Globus pallidus (tissue), 1 donor: ENCODE measurements at regions not wholly inside any gene's neighbourhood (a gene's known extent, or its start where the extent isn't known, plus 50 kb on each side); places are given as distances from the start of the nearest gene placed in this dataset.
"Not testable (repeated sequence)": the region's sequence is repeated elsewhere in the genome, so short reads cannot be mapped to it uniquely, and the experiment has no call there.

Experiments
- DNase-seq: peaks from one replicate; pipeline ENCODE4 v3.0.0-alpha.2; 2015; ENCODE audit warnings: low spot score

GRCh38 chr6:26175033-26175427 lies 87.8 kb downstream of the HFE start:
- DNase-seq: no peak

GRCh38 chr6:26175428-26176181 lies 88.4 kb downstream of the HFE start:
- DNase-seq: peak; percentile 61

GRCh38 chr6:26179675-26180074 lies 92.4 kb downstream of the HFE start:
- DNase-seq: no peak

GRCh38 chr6:26180346-26180745 lies 93.1 kb downstream of the HFE start:
- no peak for DNase-seq

GRCh38 chr6:26183237-26183580 lies 96.0 kb downstream of the HFE start:
- DNase-seq: no peak

GRCh38 chr6:26183581-26184366 lies 96.5 kb downstream of the HFE start:
- peak; percentile 90 for DNase-seq

GRCh38 chr6:26184367-26184891 lies 97.2 kb downstream of the HFE start:
- no peak for DNase-seq

GRCh38 chr6:26185004-26185403 lies 97.8 kb downstream of the HFE start:
- no peak for DNase-seq

GRCh38 chr6:26185802-26186201 lies 98.6 kb downstream of the HFE start:
- DNase-seq: no peak

- no peak for DNase-seq
These were observed 99.4 kb downstream of the HFE start for GRCh38 chr6:26186652-26187051.

GRCh38 chr6:26187292-26187691 lies 100.1 kb downstream of the HFE start:
- DNase-seq: no peak

- no peak for DNase-seq
These were observed 100.9 kb downstream of the HFE start for GRCh38 chr6:26187981-26188635.

- DNase-seq: not testable (repeated sequence)
These were observed 104.3 kb downstream of the HFE start for GRCh38 chr6:26191512-26191911.

GRCh38 chr6:26193467-26194328 lies 106.5 kb downstream of the HFE start:
- DNase-seq: no peak

GRCh38 chr6:26194329-26194701 lies 107.1 kb downstream of the HFE start:
- DNase-seq: no peak

GRCh38 chr6:26194816-26195375 lies 107.7 kb downstream of the HFE start:
- no peak for DNase-seq

GRCh38 chr6:26195376-26195923 lies 108.2 kb downstream of the HFE start:
- peak; percentile 95 for DNase-seq

- DNase-seq: no peak
These were observed 109.0 kb downstream of the HFE start for GRCh38 chr6:26195924-26196845.

GRCh38 chr6:26196846-26197635 lies 109.8 kb downstream of the HFE start:
- peak; percentile 85 for DNase-seq

- DNase-seq: no peak
These were observed 110.4 kb downstream of the HFE start for GRCh38 chr6:26197636-26197932.
